ENCODE measurements at regions not wholly inside any gene's neighbourhood (a gene's known extent, or its start where the extent isn't known, plus 50 kb on each side); places are given as distances from the start of the nearest gene placed in this dataset.
A peak's percentile ranks its signal among the peaks of the same experiment; 100 is the strongest.

GRCh38 chr5:167442922-167443321, 848.5 kb upstream of the WWC1 start:
- no peak for DNase-seq (ENCODE audit: insufficient read length, low spot score, missing footprints)
- TF ChIP-seq CTCF (IDR thresholded peaks at IDR 0.05; ENCODE audit: extremely low read depth, low read depth, low read length), result no peak

DNA sequence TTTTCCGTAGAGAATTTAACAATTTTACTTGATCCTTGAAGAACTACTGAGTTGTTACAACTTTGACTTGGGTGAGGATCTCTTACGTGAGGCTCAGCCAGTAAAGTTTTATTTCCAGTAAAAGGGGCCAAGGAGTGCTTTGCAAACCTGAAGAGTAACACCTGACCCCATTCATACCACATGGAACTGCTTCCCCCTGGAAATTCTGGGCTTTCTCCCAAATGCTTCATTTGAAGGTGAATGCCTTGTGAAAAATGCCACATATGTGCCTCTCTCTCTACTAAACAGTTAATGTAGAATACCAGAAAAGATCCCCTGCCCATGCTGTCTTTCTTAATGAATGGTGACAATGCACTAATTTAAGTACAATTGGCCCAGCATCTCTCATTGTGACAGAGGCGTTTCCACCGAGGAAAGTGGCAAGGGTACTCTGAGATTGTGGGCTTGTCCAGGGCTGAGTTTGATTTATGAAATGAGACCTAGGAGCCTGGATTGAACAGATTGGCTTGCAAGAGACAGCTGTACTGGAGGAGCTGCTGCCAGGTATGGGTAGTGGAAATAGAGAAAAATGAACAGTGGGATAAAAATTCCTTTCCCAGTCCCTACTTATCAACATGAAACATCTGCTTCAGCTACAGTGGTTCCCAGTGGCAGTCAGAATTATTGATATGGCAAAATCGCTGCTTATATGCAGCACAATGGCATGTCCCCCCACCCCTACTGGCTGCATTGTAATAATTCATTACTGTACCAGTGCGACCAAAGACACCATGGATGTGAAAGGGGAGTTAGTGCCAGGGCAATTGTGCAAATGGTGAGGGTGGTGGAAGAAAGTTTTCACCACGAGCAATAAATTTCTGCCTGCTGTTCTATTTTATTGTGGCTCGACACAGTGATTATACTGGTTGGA, 843.7 kb upstream of the WWC1 start:
- Histone ChIP-seq H3K79me2 (ENCODE audit: insufficient read depth, low read length) (no peaks in the 10 kb centered on the region), H3K9me3 (ENCODE audit: low read depth, low read length) (no peaks in the 10 kb centered on the region), H3K4me2 (ENCODE audit: insufficient read depth, low read length) (no peak overlapping the region), H3K4me3 (ENCODE audit: insufficient read depth, low read length) (no peak overlapping the region), H2AFZ (ENCODE audit: low read length) (no peak overlapping the region), H4K20me1 (ENCODE audit: insufficient read depth, low read length) (no peaks in the 10 kb centered on the region), H3K4me1 (ENCODE audit: insufficient read depth, low read length) (no peaks in the 10 kb centered on the region), H3K36me3 (ENCODE audit: insufficient read depth, low read length) (no peaks in the 10 kb centered on the region), H3K27me3 (ENCODE audit: insufficient read depth, low read length) (no peaks in the 10 kb centered on the region), H3K27ac (ENCODE audit: low read depth, low read length) (no peak overlapping the region)
- no peak for TF ChIP-seq CTCF (IDR thresholded peaks at IDR 0.05; ENCODE audit: extremely low read depth, low read depth, low read length)
- DNase-seq (ENCODE audit: insufficient read length, low spot score, missing footprints), result no peak

More at GRCh38 chr5:167442922-167443321, 848.5 kb upstream of the WWC1 start:
- no peaks in the 10 kb centered on the region for H3K79me2 ChIP-seq (ENCODE audit: insufficient read depth, low read length)
- no peak overlapping the region for H3K27ac ChIP-seq (ENCODE audit: low read depth, low read length)
- no peaks in the 10 kb centered on the region for H3K27me3 ChIP-seq (ENCODE audit: insufficient read depth, low read length)
- no peaks in the 10 kb centered on the region for H3K4me1 ChIP-seq (ENCODE audit: insufficient read depth, low read length)
- no peak overlapping the region for H3K4me3 ChIP-seq (ENCODE audit: insufficient read depth, low read length)
- no peaks in the 10 kb centered on the region for H4K20me1 ChIP-seq (ENCODE audit: insufficient read depth, low read length)
- no peaks in the 10 kb centered on the region for H3K9me3 ChIP-seq (ENCODE audit: low read depth, low read length)
- no peaks in the 10 kb centered on the region for H3K36me3 ChIP-seq (ENCODE audit: insufficient read depth, low read length)
- no peak overlapping the region for H2AFZ ChIP-seq (ENCODE audit: low read length)
- no peak overlapping the region for H3K4me2 ChIP-seq (ENCODE audit: insufficient read depth, low read length)

GRCh38 chr5:167448376-167448775, 843.1 kb upstream of the WWC1 start:
- H3K27ac ChIP-seq (ENCODE audit: low read depth, low read length), result no peak overlapping the region
- no peak overlapping the region for H3K4me2 ChIP-seq (ENCODE audit: insufficient read depth, low read length)
- H3K79me2 ChIP-seq (ENCODE audit: insufficient read depth, low read length), result no peaks in the 10 kb centered on the region
- H3K9me3 ChIP-seq (ENCODE audit: low read depth, low read length), result no peaks in the 10 kb centered on the region
- no peaks in the 10 kb centered on the region for H3K36me3 ChIP-seq (ENCODE audit: insufficient read depth, low read length)
- no peak overlapping the region for H2AFZ ChIP-seq (ENCODE audit: low read length)
- TF ChIP-seq CTCF (IDR thresholded peaks at IDR 0.05; ENCODE audit: extremely low read depth, low read depth, low read length), result no peak
- H3K4me3 ChIP-seq (ENCODE audit: insufficient read depth, low read length), result no peak overlapping the region
- H3K4me1 ChIP-seq (ENCODE audit: insufficient read depth, low read length), result no peaks in the 10 kb centered on the region
- no peak for DNase-seq (ENCODE audit: insufficient read length, low spot score, missing footprints)
- no peaks in the 10 kb centered on the region for H4K20me1 ChIP-seq (ENCODE audit: insufficient read depth, low read length)
- H3K27me3 ChIP-seq (ENCODE audit: insufficient read depth, low read length), result no peaks in the 10 kb centered on the region

DNA sequence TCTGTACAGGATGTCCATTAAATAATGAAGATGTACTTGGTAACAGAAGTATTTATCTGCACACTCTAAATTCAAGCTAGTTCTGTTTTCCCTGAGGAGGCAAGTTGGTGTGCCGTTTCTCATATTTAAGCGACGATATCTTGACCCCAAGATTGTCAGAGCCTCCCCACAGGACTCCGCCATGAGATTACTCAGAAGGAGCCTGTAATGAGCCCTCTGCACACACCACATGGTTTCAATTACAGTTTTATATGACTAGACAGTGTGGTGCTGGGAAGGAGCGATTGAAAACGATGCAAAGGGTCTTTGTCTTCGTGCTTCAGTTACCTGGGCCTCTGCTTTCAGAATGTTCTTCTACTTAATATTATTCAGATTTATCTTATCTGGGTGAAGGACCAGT, 840.4 kb upstream of the WWC1 start:
- DNase-seq (ENCODE audit: insufficient read length, low spot score, missing footprints), result no peak
- H3K4me1 ChIP-seq (ENCODE audit: insufficient read depth, low read length), result no peaks in the 10 kb centered on the region
- H2AFZ ChIP-seq (ENCODE audit: low read length), result peak overlapping the region; percentile 20
- no peaks in the 10 kb centered on the region for H3K79me2 ChIP-seq (ENCODE audit: insufficient read depth, low read length)
- no peak overlapping the region for H3K27ac ChIP-seq (ENCODE audit: low read depth, low read length)
- no peaks in the 10 kb centered on the region for H3K36me3 ChIP-seq (ENCODE audit: insufficient read depth, low read length)
- TF ChIP-seq CTCF (IDR thresholded peaks at IDR 0.05; ENCODE audit: extremely low read depth, low read depth, low read length), result no peak
- H4K20me1 ChIP-seq (ENCODE audit: insufficient read depth, low read length), result no peaks in the 10 kb centered on the region
- no peaks in the 10 kb centered on the region for H3K9me3 ChIP-seq (ENCODE audit: low read depth, low read length)
- no peaks in the 10 kb centered on the region for H3K27me3 ChIP-seq (ENCODE audit: insufficient read depth, low read length)
- H3K4me2 ChIP-seq (ENCODE audit: insufficient read depth, low read length), result no peak overlapping the region
- no peak overlapping the region for H3K4me3 ChIP-seq (ENCODE audit: insufficient read depth, low read length)
